Activated T-helper 1 cell treated with anti-CD3 and anti-CD28 coated beads, Interleukin-12 subunit alpha, Interleukin-12 subunit beta, Interleukin-2, Interleukin-4 antibody, amounts not matched to agents 30 ng/mL and 10 ng/mL and 1 ng/mL, durations not matched to agents 14 hours and 24 hours and 36 hours (primary cell): ENCODE measurements at regions not wholly inside any gene's neighbourhood (a gene's known extent, or its start where the extent isn't known, plus 50 kb on each side); places are given as distances from the start of the nearest gene placed in this dataset.
"Not testable (repeated sequence)": the region's sequence is repeated elsewhere in the genome, so short reads cannot be mapped to it uniquely, and the experiment has no call there.

ENCODE experiments used
- DNase-seq: peaks from one replicate; pipeline ENCODE4 v3.0.0; 2021; ENCODE audit warnings: low spot score
- H3K27ac Mint-ChIP-seq: one replicate; pipeline ENCODE4 v1.8.0; 2021; ENCODE audit warnings: mild to moderate bottlenecking, mixed read lengths
- H3K27me3 Mint-ChIP-seq: one replicate; pipeline ENCODE4 v1.8.0; 2022; ENCODE audit warnings: mild to moderate bottlenecking, moderate library complexity, mixed read lengths; ENCODE audit not compliant: insufficient read depth
- H3K36me3 Mint-ChIP-seq: one replicate; pipeline ENCODE4 v1.8.0; 2021; ENCODE audit warnings: low read depth, mixed read lengths
- H3K4me1 Mint-ChIP-seq: one replicate; pipeline ENCODE4 v1.8.0; 2021; ENCODE audit warnings: low read depth, mixed read lengths
- H3K4me3 Mint-ChIP-seq: one replicate; pipeline ENCODE4 v1.8.0; 2021; ENCODE audit warnings: mild to moderate bottlenecking, moderate library complexity, mixed read lengths
- H3K9me3 Mint-ChIP-seq: one replicate; pipeline ENCODE4 v1.8.0; 2021; ENCODE audit warnings: mixed read lengths
- intact Hi-C: fragments of 100-400 bp; cut with micrococcal nuclease; formaldehyde crosslinking; loops from one replicate; pipeline ENCODE4 v1.15.1; 2024

DNA sequence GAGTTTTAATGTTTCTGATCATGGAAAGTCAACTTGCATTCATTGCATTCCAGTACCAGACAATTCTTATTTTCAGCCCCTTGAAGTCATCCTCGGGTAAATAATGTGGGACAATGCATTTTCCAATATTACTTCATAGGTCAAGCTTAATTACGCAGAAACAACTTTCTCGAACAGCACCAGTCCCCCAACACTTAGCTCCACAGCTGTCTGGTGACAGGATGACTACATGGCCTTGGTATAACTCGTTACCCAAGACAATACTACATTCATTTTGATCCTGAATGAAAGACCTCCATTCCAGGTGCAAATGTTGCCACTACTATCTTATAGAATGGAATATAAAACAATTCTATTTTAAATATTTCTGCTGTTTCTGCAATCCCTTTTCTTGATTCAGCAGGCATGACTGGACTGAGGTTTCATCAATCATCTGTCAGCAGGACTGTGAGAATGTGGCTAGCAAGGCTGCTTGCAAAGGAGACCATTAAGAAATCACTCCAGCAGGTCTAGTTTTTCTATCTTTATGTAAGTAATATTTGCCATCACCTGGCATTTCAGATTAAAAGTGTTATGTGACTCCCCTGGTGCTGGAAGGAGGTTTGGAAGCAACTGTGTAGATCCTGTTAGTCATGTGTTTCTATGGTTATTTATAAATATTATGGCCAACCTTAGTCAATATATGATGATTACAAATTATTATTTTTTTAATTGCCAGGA is 147.9 kb downstream of the HAO1 start:
- Mint-ChIP-seq H3K27me3 (no peaks in the 10 kb centered on the region), H3K27ac (no peak overlapping the region), H3K9me3 (no peaks in the 10 kb centered on the region), H3K4me3 (no peak overlapping the region), H3K4me1 (no peaks in the 10 kb centered on the region), H3K36me3 (no peaks in the 10 kb centered on the region)
- intact Hi-C loops, result no loop called here
- DNase-seq, result no peak

DNA sequence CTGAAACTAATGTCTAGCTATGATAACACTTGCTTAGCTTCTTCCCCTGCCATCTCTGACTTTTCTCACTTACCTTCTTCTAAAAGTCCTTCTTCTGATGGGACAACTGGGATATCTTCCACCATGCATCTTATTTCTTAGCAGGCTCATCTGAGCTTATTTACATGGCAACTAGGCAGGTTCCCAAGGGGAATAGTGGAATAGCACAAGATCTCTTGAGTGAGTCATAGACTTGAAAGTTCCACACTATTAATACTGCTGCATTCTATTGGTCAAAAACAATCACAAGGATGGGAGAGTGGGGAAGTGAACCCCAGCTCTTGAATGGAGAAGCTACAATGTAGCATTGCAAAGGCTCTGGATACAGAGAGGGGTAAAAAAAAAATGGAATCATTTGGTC is 142.1 kb downstream of the HAO1 start:
- DNase-seq, result no peak
- Mint-ChIP-seq H3K4me1 (no peaks in the 10 kb centered on the region), H3K9me3 (peaks cover 7% of the 10 kb centered on the region), H3K27me3 (no peaks in the 10 kb centered on the region), H3K36me3 (no peaks in the 10 kb centered on the region), H3K4me3 (no peak overlapping the region), H3K27ac (no peak overlapping the region)
- intact Hi-C loops, result no loop called here

DNA sequence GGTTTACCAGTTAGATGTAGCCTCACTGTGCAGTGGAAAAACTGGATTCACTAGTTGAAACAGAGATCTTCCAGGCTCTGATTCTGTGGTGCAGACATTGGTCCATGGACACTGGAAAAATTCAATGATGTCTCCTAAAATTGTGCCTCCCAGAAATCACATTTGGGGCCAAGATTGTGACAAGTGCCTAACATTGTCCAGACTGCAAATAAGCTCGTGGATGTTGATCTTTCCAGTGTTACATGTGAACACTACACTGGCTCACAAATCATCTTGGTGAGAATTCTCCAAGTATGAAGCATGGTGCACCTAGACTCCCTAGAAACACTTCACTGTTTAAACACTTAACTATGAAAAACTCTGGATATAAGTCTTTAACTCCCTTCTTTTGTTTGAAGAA is 140.4 kb downstream of the HAO1 start:
- Mint-ChIP-seq H3K4me1 (no peaks in the 10 kb centered on the region), H3K4me3 (no peak overlapping the region), H3K27ac (no peak overlapping the region), H3K36me3 (no peaks in the 10 kb centered on the region), H3K27me3 (no peaks in the 10 kb centered on the region), H3K9me3 (peaks cover 12% of the 10 kb centered on the region)
- no peak for DNase-seq
- intact Hi-C loops, result no loop called here

- H3K4me3 Mint-ChIP-seq, H3K27me3 Mint-ChIP-seq: not testable (repeated sequence)
Observed at GRCh38 chr20:7803411-7804151, 136.7 kb downstream of the HAO1 start.

DNA sequence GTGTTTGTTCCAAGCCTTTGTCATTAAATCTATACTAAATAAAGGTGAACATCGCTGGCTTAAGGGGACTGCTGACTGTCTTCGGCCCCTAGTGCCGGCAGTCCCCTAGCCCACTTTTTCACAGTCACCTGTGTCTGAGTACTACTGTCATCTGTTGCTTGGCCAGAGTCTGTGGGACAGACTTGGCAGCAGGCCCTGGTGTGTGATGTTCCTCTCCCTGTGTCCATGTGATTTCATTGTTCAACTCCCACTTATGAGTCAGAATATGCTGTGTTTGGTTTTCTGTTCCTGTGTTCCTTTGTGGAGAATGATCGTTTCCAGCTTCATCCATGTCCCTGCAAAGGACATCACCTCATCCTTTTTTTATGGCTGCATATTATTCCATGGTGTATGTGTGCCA is 133.4 kb downstream of the HAO1 start:
- no peaks in the 10 kb centered on the region for H3K4me1 Mint-ChIP-seq
- H3K4me3 Mint-ChIP-seq, result no peak overlapping the region
- intact Hi-C loops, result no loop called here
- H3K27ac Mint-ChIP-seq, result no peak overlapping the region
- peaks cover 20% of the 10 kb centered on the region for H3K9me3 Mint-ChIP-seq
- H3K27me3 Mint-ChIP-seq, result no peaks in the 10 kb centered on the region
- no peak for DNase-seq
- no peaks in the 10 kb centered on the region for H3K36me3 Mint-ChIP-seq

More at GRCh38 chr20:7803411-7804151, 136.7 kb downstream of the HAO1 start:
- H3K4me1 Mint-ChIP-seq, intact Hi-C loops, H3K27ac Mint-ChIP-seq, H3K36me3 Mint-ChIP-seq, DNase-seq: not testable (repeated sequence)
- H3K9me3 Mint-ChIP-seq, result peaks cover 12% of the 10 kb centered on the region

GRCh38 chr20:7817286-7817685 is 123.0 kb downstream of the HAO1 start:
- intact Hi-C loops, result no loop called here
- H3K9me3 Mint-ChIP-seq, result no peaks in the 10 kb centered on the region
- no peaks in the 10 kb centered on the region for H3K4me1 Mint-ChIP-seq
- H3K36me3 Mint-ChIP-seq, result no peaks in the 10 kb centered on the region
- H3K27me3 Mint-ChIP-seq, result no peaks in the 10 kb centered on the region
- DNase-seq, result no peak
- H3K4me3 Mint-ChIP-seq, result no peak overlapping the region
- no peak overlapping the region for H3K27ac Mint-ChIP-seq

DNA sequence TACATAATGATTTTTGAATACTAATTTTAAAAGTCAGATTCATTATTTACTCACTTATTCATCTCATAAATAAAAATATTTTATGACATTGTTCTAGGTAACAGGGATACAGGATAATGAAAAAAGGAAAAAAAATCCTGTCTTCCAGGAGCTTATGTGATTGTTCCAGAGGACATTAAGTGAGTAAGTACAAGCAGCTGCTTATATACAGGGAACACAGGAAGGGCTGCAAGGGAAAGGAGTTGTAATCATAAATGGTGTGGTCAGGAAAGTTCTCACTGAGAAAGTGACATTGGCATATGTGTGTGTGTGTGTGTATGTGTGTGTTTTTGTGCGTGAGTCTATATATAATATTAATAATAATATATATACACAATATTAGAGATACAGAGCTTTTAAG is 121.8 kb downstream of the HAO1 start:
- Mint-ChIP-seq H3K4me3 (no peak overlapping the region), H3K36me3 (no peaks in the 10 kb centered on the region), H3K4me1 (no peaks in the 10 kb centered on the region), H3K9me3 (no peaks in the 10 kb centered on the region), H3K27ac (no peak overlapping the region), H3K27me3 (no peaks in the 10 kb centered on the region)
- intact Hi-C loops, result no loop called here
- DNase-seq, result no peak

DNA sequence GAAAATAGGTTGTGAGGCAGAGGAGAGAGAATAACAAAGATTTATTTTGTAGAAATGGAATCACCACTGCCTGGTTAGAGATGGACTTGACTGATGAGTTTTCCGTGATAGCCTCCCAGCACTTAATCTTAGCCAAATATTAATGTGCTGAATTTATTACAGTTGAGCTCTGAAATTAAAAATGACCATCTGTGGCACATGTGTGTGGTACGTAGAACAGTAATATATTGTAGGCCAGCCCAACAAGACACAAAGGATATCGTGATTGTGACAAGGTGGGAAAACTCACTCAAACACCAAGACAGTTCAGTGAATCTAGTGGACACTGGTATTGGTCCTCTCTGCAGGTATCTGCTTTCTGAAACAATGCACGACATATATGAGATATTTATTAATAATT is 119.4 kb downstream of the HAO1 start:
- Mint-ChIP-seq H3K4me3 (no peak overlapping the region), H3K27me3 (no peaks in the 10 kb centered on the region), H3K36me3 (no peaks in the 10 kb centered on the region), H3K9me3 (no peaks in the 10 kb centered on the region), H3K4me1 (no peaks in the 10 kb centered on the region), H3K27ac (no peak overlapping the region)
- no peak for DNase-seq
- intact Hi-C loops, result no loop called here

DNA sequence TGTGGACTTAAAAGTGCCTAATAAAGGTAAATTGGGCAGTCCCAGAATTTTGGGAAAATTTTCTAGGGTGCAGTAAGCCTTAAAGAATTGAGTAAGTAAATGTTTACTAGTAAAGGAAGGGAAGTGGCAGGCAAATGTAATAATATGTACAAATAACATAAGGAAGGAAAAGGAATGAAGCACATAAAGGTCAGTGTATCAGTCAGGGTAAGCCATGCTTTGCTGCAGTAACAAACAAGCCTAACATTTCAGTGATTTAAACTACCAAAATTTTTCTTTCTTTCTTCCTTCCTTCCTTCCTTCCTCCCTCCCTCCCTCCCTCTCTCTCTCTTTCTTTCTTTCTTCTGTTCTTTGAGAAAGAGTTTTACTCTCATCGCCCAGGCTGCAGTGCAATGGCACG is 117.5 kb downstream of the HAO1 start:
- intact Hi-C loops, result no loop called here
- Mint-ChIP-seq H3K36me3 (no peaks in the 10 kb centered on the region), H3K4me3 (no peak overlapping the region), H3K27ac (no peak overlapping the region), H3K27me3 (no peaks in the 10 kb centered on the region), H3K9me3 (no peaks in the 10 kb centered on the region), H3K4me1 (no peaks in the 10 kb centered on the region)
- DNase-seq, result no peak

DNA sequence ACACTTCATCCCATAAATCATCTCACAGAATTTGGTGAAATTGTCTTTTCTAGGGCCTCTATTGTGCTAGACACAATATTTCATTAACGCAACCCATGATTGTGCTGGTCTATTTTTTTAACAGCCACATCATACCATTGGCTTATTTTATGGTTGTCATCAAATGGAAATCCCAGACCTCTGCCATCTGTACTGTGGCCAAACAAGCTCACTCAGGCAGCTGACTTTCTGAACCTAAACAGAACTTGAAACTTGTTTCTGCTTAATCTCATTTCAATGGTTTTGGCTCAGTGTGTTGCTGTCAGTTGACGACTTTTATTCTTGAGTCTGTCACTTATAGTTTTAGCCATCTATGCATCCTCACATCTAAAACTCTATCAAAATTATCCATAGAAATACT is 111.8 kb downstream of the HAO1 start:
- H3K9me3 Mint-ChIP-seq, result no peaks in the 10 kb centered on the region
- H3K27ac Mint-ChIP-seq, result no peak overlapping the region
- H3K4me1 Mint-ChIP-seq, result no peaks in the 10 kb centered on the region
- DNase-seq, result no peak
- no peaks in the 10 kb centered on the region for H3K36me3 Mint-ChIP-seq
- H3K4me3 Mint-ChIP-seq, result no peak overlapping the region
- intact Hi-C loops, result no loop called here
- no peaks in the 10 kb centered on the region for H3K27me3 Mint-ChIP-seq

DNA sequence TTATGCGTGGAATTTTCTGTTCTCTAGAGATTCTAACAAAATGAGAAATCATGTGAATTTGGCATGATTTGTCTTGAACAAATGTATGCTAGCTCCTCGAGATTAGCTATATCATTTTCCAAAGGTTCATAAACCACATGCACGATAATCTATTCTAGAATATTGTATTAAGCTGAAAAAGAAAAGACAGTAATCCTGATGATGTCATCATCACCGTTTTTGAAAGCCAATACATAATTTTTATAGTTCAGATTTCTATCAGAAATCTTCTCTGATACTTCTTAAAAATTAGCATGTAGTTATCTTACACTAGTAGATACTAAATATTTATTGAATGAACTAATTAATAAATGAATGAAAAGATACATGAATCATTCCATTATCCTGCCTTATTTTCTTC is 111.2 kb downstream of the HAO1 start:
- Mint-ChIP-seq H3K36me3 (no peaks in the 10 kb centered on the region), H3K27me3 (no peaks in the 10 kb centered on the region)

DNA sequence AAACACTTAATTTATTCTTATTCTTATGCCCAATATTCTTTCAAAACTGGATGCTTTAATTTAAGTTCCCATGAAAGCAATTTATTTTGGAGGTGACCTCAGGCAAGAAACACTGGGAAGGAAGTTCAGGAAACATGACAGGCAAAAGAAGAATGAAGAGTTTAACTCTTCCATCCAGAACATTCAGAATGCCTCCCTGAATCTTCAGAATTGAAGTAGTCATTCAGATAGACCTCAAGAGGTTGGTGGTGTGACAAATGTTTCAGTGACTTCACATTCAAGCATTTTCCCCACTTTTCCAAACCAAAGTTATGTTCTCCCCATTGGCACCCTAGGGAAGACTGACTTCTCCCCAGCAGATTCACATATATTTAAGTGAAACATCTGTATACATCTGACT is 110.5 kb downstream of the HAO1 start:
- H3K36me3 Mint-ChIP-seq, result no peaks in the 10 kb centered on the region
- DNase-seq, result no peak
- intact Hi-C loops, result no loop called here
- H3K4me3 Mint-ChIP-seq, result no peak overlapping the region
- H3K27ac Mint-ChIP-seq, result no peak overlapping the region
- no peaks in the 10 kb centered on the region for H3K9me3 Mint-ChIP-seq
- H3K4me1 Mint-ChIP-seq, result no peaks in the 10 kb centered on the region
- H3K27me3 Mint-ChIP-seq, result no peaks in the 10 kb centered on the region

More for the DNA sequence above, 111.2 kb downstream of the HAO1 start:
- Mint-ChIP-seq H3K27ac (no peak overlapping the region), H3K4me3 (no peak overlapping the region), H3K4me1 (no peaks in the 10 kb centered on the region), H3K9me3 (no peaks in the 10 kb centered on the region)
- no peak for DNase-seq
- intact Hi-C loops, result no loop called here
